ENCODE measurements at regions not wholly inside any gene's neighbourhood (a gene's known extent, or its start where the extent isn't known, plus 50 kb on each side); places are given as distances from the start of the nearest gene placed in this dataset.

GRCh38 chr9:115969096-115969495 lies 184.5 kb upstream of the PAPPA start:
- no peaks in the 10 kb centered on the region for H4K20me1 ChIP-seq (ENCODE audit: insufficient read depth)
- H3K4me2 ChIP-seq = no peak overlapping the region
- no peak overlapping the region for H3K4me3 ChIP-seq (IDR thresholded peaks at IDR 0.05; ENCODE audit: insufficient read depth, low read depth, low read length)
- no peaks in the 10 kb centered on the region for H3K79me2 ChIP-seq (ENCODE audit: insufficient read depth, low read depth)
- no peaks in the 10 kb centered on the region for H3K4me1 ChIP-seq (ENCODE audit: low read depth, poor library complexity, severe bottlenecking)
- no peaks in the 10 kb centered on the region for H3K27me3 ChIP-seq (ENCODE audit: insufficient read depth, low read depth)
- no peaks in the 10 kb centered on the region for H3K36me3 ChIP-seq (ENCODE audit: insufficient read depth)
- no peak for TF ChIP-seq CTCF (conservative IDR thresholded peaks at IDR 0.05; ENCODE audit: low read depth, low read length)
- H2AFZ ChIP-seq (ENCODE audit: low read depth) = no peak overlapping the region
- H3K9ac ChIP-seq = no peak overlapping the region
- no peak overlapping the region for H3K27ac ChIP-seq

GRCh38 chr9:115972362-115972761 lies 181.2 kb upstream of the PAPPA start:
- H3K4me3 ChIP-seq (IDR thresholded peaks at IDR 0.05; ENCODE audit: insufficient read depth, low read depth, low read length) = no peak overlapping the region
- no peak overlapping the region for H3K4me2 ChIP-seq
- TF ChIP-seq CTCF (conservative IDR thresholded peaks at IDR 0.05; ENCODE audit: low read depth, low read length) = no peak
- no peaks in the 10 kb centered on the region for H3K36me3 ChIP-seq (ENCODE audit: insufficient read depth)
- no peak overlapping the region for H3K27ac ChIP-seq
- no peaks in the 10 kb centered on the region for H3K4me1 ChIP-seq (ENCODE audit: low read depth, poor library complexity, severe bottlenecking)
- H3K9ac ChIP-seq = no peak overlapping the region
- no peaks in the 10 kb centered on the region for H4K20me1 ChIP-seq (ENCODE audit: insufficient read depth)
- H3K27me3 ChIP-seq (ENCODE audit: insufficient read depth, low read depth) = no peaks in the 10 kb centered on the region
- no peak overlapping the region for H2AFZ ChIP-seq (ENCODE audit: low read depth)
- no peaks in the 10 kb centered on the region for H3K79me2 ChIP-seq (ENCODE audit: insufficient read depth, low read depth)

DNA sequence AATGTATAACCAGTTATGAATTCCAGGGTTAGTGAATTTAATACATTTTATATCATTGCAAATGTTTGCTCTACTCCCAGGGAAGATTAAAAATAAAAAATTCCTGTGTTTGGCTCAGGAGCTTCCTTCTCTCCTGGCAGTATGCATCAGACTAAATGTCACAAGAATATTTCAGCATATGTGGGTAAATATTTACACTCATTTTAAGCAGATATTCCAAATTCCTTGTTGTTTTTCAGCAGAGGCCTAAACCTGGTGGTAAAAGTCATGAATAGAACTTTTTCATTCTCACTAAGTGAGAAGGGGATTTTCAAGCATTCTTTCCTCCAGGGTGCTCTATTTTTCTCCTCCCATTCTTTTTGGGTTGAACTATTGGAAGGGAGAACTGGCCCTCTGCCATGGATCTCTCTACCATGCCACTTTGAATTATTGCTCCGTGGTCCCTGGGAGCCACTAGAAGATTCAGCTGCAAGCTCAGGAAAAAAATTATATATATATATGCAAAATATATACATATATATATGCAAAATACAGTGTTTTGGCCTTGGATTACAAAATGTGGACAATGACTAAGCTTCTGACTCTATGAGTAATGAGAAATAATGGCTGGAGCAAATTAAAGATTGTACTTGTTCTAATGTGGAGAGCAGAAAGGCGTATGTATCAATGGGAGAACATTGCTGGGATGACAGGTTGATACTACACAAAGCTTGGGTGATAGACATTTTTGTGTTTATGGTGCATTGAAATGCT lies 180.6 kb upstream of the PAPPA start:
- Histone ChIP-seq H4K20me1 (ENCODE audit: insufficient read depth) (no peaks in the 10 kb centered on the region), H3K4me1 (ENCODE audit: low read depth, poor library complexity, severe bottlenecking) (no peaks in the 10 kb centered on the region), H3K79me2 (ENCODE audit: insufficient read depth, low read depth) (no peaks in the 10 kb centered on the region), H3K36me3 (ENCODE audit: insufficient read depth) (no peaks in the 10 kb centered on the region), H3K27ac (no peak overlapping the region), H3K4me2 (no peak overlapping the region), H3K4me3 (IDR thresholded peaks at IDR 0.05; ENCODE audit: insufficient read depth, low read depth, low read length) (no peak overlapping the region), H2AFZ (ENCODE audit: low read depth) (no peak overlapping the region), H3K27me3 (ENCODE audit: insufficient read depth, low read depth) (no peaks in the 10 kb centered on the region), H3K9ac (no peak overlapping the region)
- TF ChIP-seq CTCF (conservative IDR thresholded peaks at IDR 0.05; ENCODE audit: low read depth, low read length) = no peak

DNA sequence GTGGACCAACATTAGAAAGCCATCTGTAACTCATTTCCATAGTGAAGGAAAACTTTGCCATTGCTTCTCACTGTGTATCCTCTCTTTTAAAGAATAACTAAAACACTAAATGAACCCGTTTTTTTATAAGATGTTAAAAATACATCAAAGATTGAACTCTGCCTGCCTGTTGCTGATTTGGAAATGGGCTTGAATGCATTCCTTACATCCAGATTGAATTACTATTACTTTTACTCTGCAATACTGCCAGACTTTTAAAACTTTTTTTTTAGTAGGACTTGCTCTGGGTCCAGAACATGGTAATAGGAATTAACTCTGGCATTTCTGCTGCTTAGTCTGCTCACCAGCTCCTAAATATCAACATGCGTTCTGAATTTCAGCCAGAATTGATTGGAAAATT lies 176.8 kb upstream of the PAPPA start:
- Histone ChIP-seq H2AFZ (ENCODE audit: low read depth) (no peak overlapping the region), H3K36me3 (ENCODE audit: insufficient read depth) (no peaks in the 10 kb centered on the region), H3K9ac (no peak overlapping the region), H3K27me3 (ENCODE audit: insufficient read depth, low read depth) (no peaks in the 10 kb centered on the region), H3K27ac (no peak overlapping the region), H4K20me1 (ENCODE audit: insufficient read depth) (no peaks in the 10 kb centered on the region), H3K4me2 (no peak overlapping the region), H3K4me3 (IDR thresholded peaks at IDR 0.05; ENCODE audit: insufficient read depth, low read depth, low read length) (no peak overlapping the region), H3K4me1 (ENCODE audit: low read depth, poor library complexity, severe bottlenecking) (no peaks in the 10 kb centered on the region), H3K79me2 (ENCODE audit: insufficient read depth, low read depth) (no peaks in the 10 kb centered on the region)
- TF ChIP-seq CTCF (conservative IDR thresholded peaks at IDR 0.05; ENCODE audit: low read depth, low read length) = no peak
